ENCODE measurements at regions not wholly inside any gene's neighbourhood (a gene's known extent, or its start where the extent isn't known, plus 50 kb on each side); places are given as distances from the start of the nearest gene placed in this dataset.

DNA sequence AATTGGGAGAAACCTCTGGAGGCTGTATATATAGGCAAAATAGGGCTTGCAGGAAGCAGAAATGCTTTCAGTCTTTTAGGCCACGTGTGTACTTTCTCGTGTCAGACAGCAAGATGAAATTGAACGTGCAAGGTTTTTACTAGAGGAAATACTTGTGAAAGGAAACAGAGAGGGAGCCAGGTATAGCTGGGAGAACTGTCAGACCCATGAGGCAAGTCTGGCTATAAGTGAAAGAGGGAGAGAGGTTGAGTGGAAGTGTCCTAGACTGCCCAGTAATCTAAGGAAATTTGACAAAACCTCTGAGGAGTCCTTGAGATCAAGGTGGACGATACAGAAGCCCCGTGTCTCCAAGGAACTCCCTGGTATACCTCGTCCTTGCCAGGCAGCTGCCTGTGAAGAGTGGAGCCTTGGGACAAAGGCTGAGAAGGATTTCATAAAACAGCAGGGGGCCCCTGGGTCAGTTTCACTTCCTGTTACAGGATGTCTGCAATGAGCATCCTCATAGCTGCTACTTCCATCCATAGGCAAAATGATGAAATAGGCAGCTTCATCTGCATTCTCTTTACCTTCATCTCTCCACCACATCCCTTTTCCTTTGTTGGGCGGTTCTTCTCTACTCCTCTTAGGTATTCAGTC is 114.4 kb upstream of the MAP3K7 start:
- no peaks in the 10 kb centered on the region for H3K36me3 ChIP-seq (ENCODE audit: control insufficient read depth in 2 of 2, extremely low read depth in 1 of 2, insufficient read depth in 2 of 2, low read length in 2 of 2)
- no peak overlapping the region for H2AFZ ChIP-seq (ENCODE audit: control insufficient read depth, low read length)
- H3K4me3 ChIP-seq (ENCODE audit: control insufficient read depth in 2 of 3, extremely low read depth in 1 of 3, insufficient read depth in 2 of 3, low read depth in 1 of 3, low read length in 3 of 3), result no peak overlapping the region
- H3K4me1 ChIP-seq (ENCODE audit: control insufficient read depth, extremely low read depth, insufficient read depth, low read length), result no peaks in the 10 kb centered on the region
- FAIRE-seq, result no peak
- H3K4me2 ChIP-seq (ENCODE audit: control insufficient read depth, extremely low read depth, insufficient read depth, low read depth, low read length), result no peak overlapping the region
- dilution Hi-C loops (cut with MboI; ENCODE audit: extremely low pct_ligation_motif_present, low sequenced_read_pairs), result no loop called here
- no peak overlapping the region for H3K9ac ChIP-seq (ENCODE audit: control insufficient read depth, extremely low read depth, insufficient read depth, low read length)
- DNase-seq (ENCODE audit: low read depth, low spot score), result no peak
- TF ChIP-seq CTCF (optimal IDR thresholded peaks at IDR 0.05 in 1 of 3, IDR thresholded peaks at IDR 0.05 in 1 of 3, conservative IDR thresholded peaks at IDR 0.05 in 1 of 3; ENCODE audit: extremely low read depth in 1 of 3, insufficient read depth in 2 of 3, low read length in 3 of 3) (no peak), EZH2 (IDR thresholded peaks at IDR 0.05; ENCODE audit: low read length) (no peak)
- H3K27ac ChIP-seq (ENCODE audit: control insufficient read depth, insufficient read depth, low read length), result no peak overlapping the region
- no peaks in the 10 kb centered on the region for H3K79me2 ChIP-seq (ENCODE audit: control insufficient read depth, insufficient read depth, low read length)
- no peaks in the 10 kb centered on the region for H3K9me3 ChIP-seq (ENCODE audit: control insufficient read depth, low read depth, low read length)
- no peaks in the 10 kb centered on the region for H4K20me1 ChIP-seq (ENCODE audit: control insufficient read depth, extremely low read depth, insufficient read depth, low read length)
- no peaks in the 10 kb centered on the region for H3K9me1 ChIP-seq (ENCODE audit: control insufficient read depth, extremely low read depth, insufficient read depth, low read length)
- H3K27me3 ChIP-seq (ENCODE audit: control insufficient read depth, extremely low read depth, insufficient read depth, low read length), result no peaks in the 10 kb centered on the region

DNA sequence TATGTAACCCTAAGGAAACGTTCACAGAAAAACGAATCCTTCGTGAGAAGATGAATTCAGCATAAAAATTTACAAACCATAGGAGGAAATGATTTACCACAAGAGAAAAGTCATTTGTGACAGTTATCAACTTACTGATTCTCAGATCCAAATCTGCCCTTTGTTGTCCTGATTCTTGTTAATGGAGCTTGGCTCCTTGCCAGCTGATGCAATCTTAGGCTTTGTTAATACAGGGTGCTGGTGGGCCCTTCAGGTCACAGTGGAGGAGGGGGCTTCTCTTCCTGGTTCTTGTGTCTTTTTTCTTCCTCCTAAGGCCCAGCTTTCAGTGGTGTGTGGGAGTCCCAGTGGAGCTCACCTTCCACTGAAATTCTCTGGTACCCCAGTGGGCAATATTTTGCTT is 108.4 kb upstream of the MAP3K7 start:
- no peak overlapping the region for H3K27ac ChIP-seq (ENCODE audit: control insufficient read depth, insufficient read depth, low read length)
- no peak overlapping the region for H3K4me3 ChIP-seq (ENCODE audit: control insufficient read depth in 2 of 3, extremely low read depth in 1 of 3, insufficient read depth in 2 of 3, low read depth in 1 of 3, low read length in 3 of 3)
- no peaks in the 10 kb centered on the region for H3K79me2 ChIP-seq (ENCODE audit: control insufficient read depth, insufficient read depth, low read length)
- no peaks in the 10 kb centered on the region for H3K9me3 ChIP-seq (ENCODE audit: control insufficient read depth, low read depth, low read length)
- FAIRE-seq (no peak), DNase-seq (ENCODE audit: low read depth, low spot score) (no peak)
- H3K9me1 ChIP-seq (ENCODE audit: control insufficient read depth, extremely low read depth, insufficient read depth, low read length), result no peaks in the 10 kb centered on the region
- no peaks in the 10 kb centered on the region for H4K20me1 ChIP-seq (ENCODE audit: control insufficient read depth, extremely low read depth, insufficient read depth, low read length)
- H3K27me3 ChIP-seq (ENCODE audit: control insufficient read depth, extremely low read depth, insufficient read depth, low read length), result no peaks in the 10 kb centered on the region
- H3K9ac ChIP-seq (ENCODE audit: control insufficient read depth, extremely low read depth, insufficient read depth, low read length), result no peak overlapping the region
- no peaks in the 10 kb centered on the region for H3K4me1 ChIP-seq (ENCODE audit: control insufficient read depth, extremely low read depth, insufficient read depth, low read length)
- no peak overlapping the region for H2AFZ ChIP-seq (ENCODE audit: control insufficient read depth, low read length)
- dilution Hi-C loops (cut with MboI; ENCODE audit: extremely low pct_ligation_motif_present, low sequenced_read_pairs), result no loop called here
- TF ChIP-seq EZH2 (IDR thresholded peaks at IDR 0.05; ENCODE audit: low read length), result no peak
- TF ChIP-seq CTCF (optimal IDR thresholded peaks at IDR 0.05 in 1 of 3, IDR thresholded peaks at IDR 0.05 in 1 of 3, conservative IDR thresholded peaks at IDR 0.05 in 1 of 3; ENCODE audit: extremely low read depth in 1 of 3, insufficient read depth in 2 of 3, low read length in 3 of 3), result no peak
- H3K4me2 ChIP-seq (ENCODE audit: control insufficient read depth, extremely low read depth, insufficient read depth, low read depth, low read length), result no peak overlapping the region
- no peaks in the 10 kb centered on the region for H3K36me3 ChIP-seq (ENCODE audit: control insufficient read depth in 2 of 2, extremely low read depth in 1 of 2, insufficient read depth in 2 of 2, low read length in 2 of 2)

Measured in keratinocyte (primary cell).